H9 (cell line): ENCODE measurements at regions not wholly inside any gene's neighbourhood (a gene's known extent, or its start where the extent isn't known, plus 50 kb on each side); places are given as distances from the start of the nearest gene placed in this dataset.

ENCODE experiments used
- DNase-seq: peaks from one replicate; pipeline ENCODE4 v3.0.0-alpha.2; 2017
- H2AFZ ChIP-seq: one replicate; pipeline ENCODE4 v1.6.1; 2013; ENCODE audit warnings: mild to moderate bottlenecking, low read length, control low read depth, moderate library complexity
- H2AK5ac ChIP-seq: 2 replicates; pipeline ENCODE4 v1.6.1; 2013; ENCODE audit warnings: low read length, control low read depth, mixed read lengths; ENCODE audit not compliant: insufficient read length
- H2BK120ac ChIP-seq: one replicate; pipeline ENCODE4 v1.6.1; 2013; ENCODE audit warnings: low read depth, mild to moderate bottlenecking, low read length, control low read depth, inconsistent platforms; ENCODE audit not compliant: poor library complexity, severe bottlenecking
- H2BK12ac ChIP-seq: 2 replicates; pipeline ENCODE4 v1.6.1; 2013; ENCODE audit warnings: low read length, control low read depth, mixed read lengths, low read depth; ENCODE audit not compliant: insufficient read length
- H2BK15ac ChIP-seq: 2 replicates; pipeline ENCODE4 v1.6.1; 2013; ENCODE audit warnings: low read depth, low read length, control low read depth
- H2BK20ac ChIP-seq: one replicate; pipeline ENCODE4 v1.6.1; 2013; ENCODE audit warnings: low read depth, mild to moderate bottlenecking, low read length, control low read depth, inconsistent platforms; ENCODE audit not compliant: poor library complexity, severe bottlenecking
- H2BK5ac ChIP-seq: 2 replicates; pipeline ENCODE4 v1.6.1; 2013; ENCODE audit warnings: low read length, control low read depth, mixed read lengths; ENCODE audit not compliant: insufficient read length
- H3K14ac ChIP-seq: 2 replicates; pipeline ENCODE4 v1.6.1; 2013; ENCODE audit warnings: low read length, control low read depth; ENCODE audit not compliant: insufficient read depth
- H3K18ac ChIP-seq: 2 replicates; pipeline ENCODE4 v1.6.1; 2013; ENCODE audit warnings: low read depth, mild to moderate bottlenecking, mixed read lengths, low read length, control low read depth; ENCODE audit not compliant: insufficient read length
- H3K23ac ChIP-seq: 2 replicates; pipeline ENCODE4 v1.6.1; 2013; ENCODE audit warnings: low read length, control low read depth, mixed read lengths, low read depth; ENCODE audit not compliant: insufficient read length
- H3K23me2 ChIP-seq: 2 replicates; pipeline ENCODE4 v1.6.1; 2013; ENCODE audit warnings: low read depth, mild to moderate bottlenecking, mixed read lengths, low read length, control low read depth; ENCODE audit not compliant: insufficient read length, poor library complexity, severe bottlenecking
- H3K27ac ChIP-seq: 2 replicates; pipeline ENCODE4 v1.5.1; 2013; ENCODE audit warnings: low read length, control low read depth, mixed read lengths, low read depth; ENCODE audit not compliant: insufficient read length
- H3K27me3 ChIP-seq: 2 replicates; pipeline ENCODE4 v1.6.1; 2013; ENCODE audit warnings: low read length, control low read depth, inconsistent platforms; ENCODE audit not compliant: insufficient read depth
- H3K4ac ChIP-seq: 2 replicates; pipeline ENCODE4 v1.6.1; 2013; ENCODE audit warnings: low read depth, mild to moderate bottlenecking, control low read depth, inconsistent platforms, low read length, moderate library complexity
- H3K4me1 ChIP-seq: 2 replicates; pipeline ENCODE4 v1.6.1; 2013; ENCODE audit warnings: low read length, control low read depth, inconsistent platforms; ENCODE audit not compliant: insufficient read depth
- H3K4me2 ChIP-seq: 2 replicates; pipeline ENCODE4 v1.6.1; 2013; ENCODE audit warnings: low read length, control low read depth, mixed read lengths; ENCODE audit not compliant: insufficient read length, insufficient read depth
- H3K56ac ChIP-seq: 2 replicates; pipeline ENCODE4 v1.6.1; 2013; ENCODE audit warnings: low read depth, mild to moderate bottlenecking, mixed read lengths, low read length, control low read depth; ENCODE audit not compliant: insufficient read length
- H3K79me1 ChIP-seq: 2 replicates; pipeline ENCODE4 v1.6.1; 2013; ENCODE audit warnings: low read depth, mild to moderate bottlenecking, moderate library complexity, low read length, control low read depth, inconsistent platforms; ENCODE audit not compliant: insufficient read depth, poor library complexity, severe bottlenecking
- H3K79me2 ChIP-seq: 2 replicates; pipeline ENCODE4 v1.6.1; 2013; ENCODE audit warnings: low read length, control low read depth, inconsistent platforms; ENCODE audit not compliant: insufficient read depth
- H3K9ac ChIP-seq: 2 replicates; pipeline ENCODE4 v1.6.1; 2013; ENCODE audit warnings: low read length, control low read depth, mixed read lengths; ENCODE audit not compliant: insufficient read length; ENCODE audit errors: extremely low read depth
- H3K9me3 ChIP-seq: one replicate; pipeline ENCODE4 v1.6.1; 2013; ENCODE audit warnings: low read depth, low read length, inconsistent platforms; ENCODE audit not compliant: control insufficient read depth
- H3T11ph ChIP-seq: one replicate; pipeline ENCODE4 v1.6.1; 2013; ENCODE audit warnings: mild to moderate bottlenecking, low read length, control low read depth, inconsistent platforms
- H4K20me1 ChIP-seq: one replicate; pipeline ENCODE4 v1.6.1; 2013; ENCODE audit not compliant: control insufficient read depth, insufficient read length, insufficient read depth
- H4K5ac ChIP-seq: 2 replicates; pipeline ENCODE4 v1.6.1; 2013; ENCODE audit warnings: low read depth, mild to moderate bottlenecking, mixed read lengths, low read length, control low read depth; ENCODE audit not compliant: insufficient read length
- H4K8ac ChIP-seq: replicated peaks from 2 replicates; pipeline ENCODE4 v1.6.1; 2013; ENCODE audit warnings: low read length, control low read depth, mixed read lengths, low read depth; ENCODE audit not compliant: insufficient read length
- H4K91ac ChIP-seq: 2 replicates; pipeline ENCODE4 v1.6.1; 2013; ENCODE audit warnings: low read depth, mild to moderate bottlenecking, moderate library complexity, mixed read lengths, low read length, control low read depth; ENCODE audit not compliant: insufficient read length
- H3K27ac Mint-ChIP-seq, 3 experiments: 2 replicates in 2 of 3; 3 replicates in 1 of 3; pipeline ENCODE4 v1.8.0; 2020 to 2021; ENCODE audit warnings: mixed read lengths in 3 of 3, mild to moderate bottlenecking in 1 of 3, moderate library complexity in 1 of 3
- H3K27me3 Mint-ChIP-seq: 2 replicates; pipeline ENCODE4 v1.8.0; 2021; ENCODE audit warnings: low read depth, mild to moderate bottlenecking, moderate library complexity, mixed read lengths
- H3K36me3 Mint-ChIP-seq, 3 experiments: 2 replicates in 2 of 3; 3 replicates in 1 of 3; pipeline ENCODE4 v1.8.0; 2020 to 2021; ENCODE audit warnings: low read depth in 3 of 3, mixed read lengths in 3 of 3; ENCODE audit not compliant: insufficient read depth in 1 of 3
- H3K4me1 Mint-ChIP-seq, 2 experiments: 2 replicates each; pipeline ENCODE4 v1.8.0; 2020; ENCODE audit warnings: mixed read lengths in 2 of 2
- H3K4me3 Mint-ChIP-seq, 2 experiments: 2 replicates in 1 of 2; 3 replicates in 1 of 2; pipeline ENCODE4 v1.8.0; 2020 to 2021; ENCODE audit warnings: mild to moderate bottlenecking in 2 of 2, mixed read lengths in 2 of 2, moderate library complexity in 1 of 2
- H3K9me3 Mint-ChIP-seq, 2 experiments: 2 replicates in 1 of 2; 3 replicates in 1 of 2; pipeline ENCODE4 v1.8.0; 2020; ENCODE audit warnings: mild to moderate bottlenecking in 2 of 2, mixed read lengths in 2 of 2, moderate library complexity in 1 of 2
- CTCF ChIP-seq: fragments of 200-600 bp; sonication (generic); conservative IDR thresholded peaks from 3 replicates; pipeline ENCODE4 v1.8.0; 2021; ENCODE audit warnings: antibody characterized with exemption, mild to moderate bottlenecking
- WGBS: extraction: QIAGEN DNeasy Blood & Tissue Kit; methylation state at CpG from one replicate; pipeline ENCODE4 v1.1.7; 2013; ENCODE audit warnings: missing lambda C conversion rate, low lambda C conversion rate, mixed read lengths; ENCODE audit not compliant: insufficient read length; ENCODE audit errors: extremely low coverage; 5-methylcytosine and 5-hydroxymethylcytosine counted together

DNA sequence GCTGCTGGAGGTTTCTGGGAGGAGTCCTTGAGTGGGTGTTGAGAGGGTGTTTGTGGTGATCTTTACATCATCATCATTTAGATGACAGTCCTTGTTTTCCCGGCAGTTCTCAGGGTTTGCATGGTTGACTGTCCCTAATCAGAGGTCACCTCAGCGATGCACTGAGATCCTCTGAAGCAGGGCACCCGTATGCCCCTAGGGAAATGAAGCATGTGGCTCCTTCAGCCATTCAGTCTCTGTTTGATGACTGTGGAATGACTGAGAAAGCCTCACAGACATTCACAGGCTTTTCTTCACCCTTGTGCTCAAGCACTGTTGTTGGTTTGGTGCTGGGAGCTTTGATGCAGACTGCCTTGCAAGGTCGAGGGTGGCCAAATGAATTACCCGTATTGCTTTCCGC is 474.7 kb downstream of the SPRY1 start:
- no CpG with 5 or more reads among the region's 6 CpGs for WGBS
- Histone ChIP-seq H3K23me2 (no peaks in the 10 kb centered on the region), H2BK12ac (no peak overlapping the region), H3K14ac (no peak overlapping the region), H3K4me2 (no peak overlapping the region), H3K9ac (no peak overlapping the region), H3K18ac (no peak overlapping the region), H4K8ac (no peak overlapping the region), H3T11ph (no peak overlapping the region), H3K79me1 (no peaks in the 10 kb centered on the region), H4K91ac (no peak overlapping the region), H3K4me1 (peaks cover 4% of the 10 kb centered on the region; the same call in 1 of the 2 replicates), H2BK15ac (no peak overlapping the region), H2BK5ac (no peak overlapping the region), H3K27ac (no peak overlapping the region), H3K56ac (no peak overlapping the region), H3K9me3 (no peaks in the 10 kb centered on the region), H2AK5ac (no peak overlapping the region), H3K79me2 (no peaks in the 10 kb centered on the region), H3K23ac (no peak overlapping the region), H3K27me3 (no peaks in the 10 kb centered on the region), H3K4ac (no peak overlapping the region), H2BK120ac (no peak overlapping the region), H4K20me1 (no peaks in the 10 kb centered on the region), H4K5ac (no peak overlapping the region), H2AFZ (no peak overlapping the region), H2BK20ac (no peak overlapping the region)
- no peaks in the 10 kb centered on the region for H3K27me3 Mint-ChIP-seq
- no peak for TF ChIP-seq CTCF
- DNase-seq: no peak
- no peak overlapping the region for H3K27ac Mint-ChIP-seq
- H3K36me3 Mint-ChIP-seq: peaks cover 0 to 3% (median 3%) of the 10 kb centered on the region in 3 experiments; a peak in 2 of 7 replicates
- H3K4me1 Mint-ChIP-seq: peaks cover 6 to 8% of the 10 kb centered on the region in 2 experiments
- peaks cover 3 to 4% of the 10 kb centered on the region in 2 experiments; a peak in 2 of 5 replicates for H3K9me3 Mint-ChIP-seq
- no peak overlapping the region for H3K4me3 Mint-ChIP-seq
